ENCODE measurements at regions not wholly inside any gene's neighbourhood (a gene's known extent, or its start where the extent isn't known, plus 50 kb on each side); places are given as distances from the start of the nearest gene placed in this dataset.

- H3K9me3 Mint-ChIP-seq (ENCODE audit: low read depth, unreplicated experiment): no peaks in the 10 kb centered on the region
- H3K27me3 Mint-ChIP-seq (ENCODE audit: unreplicated experiment): peaks cover 17% of the 10 kb centered on the region
- no TSS peak for BruUV-seq (replicated peaks)
- no peak overlapping the region for H3K4me3 Mint-ChIP-seq (ENCODE audit: low read depth, unreplicated experiment)
- no peak overlapping the region for H3K27ac Mint-ChIP-seq (ENCODE audit: unreplicated experiment)
- intact Hi-C loops (cut with micrococcal nuclease; ENCODE audit: unreplicated experiment): no loop called here
- H3K36me3 Mint-ChIP-seq (ENCODE audit: insufficient read depth, unreplicated experiment): no peaks in the 10 kb centered on the region
- peaks cover 7% of the 10 kb centered on the region for H3K4me1 Mint-ChIP-seq (ENCODE audit: low read depth, unreplicated experiment)
- CTCF ChIA-PET: no interaction called here
- TF ChIP-seq CTCF (IDR thresholded peaks at IDR 0.05; ENCODE audit: unreplicated experiment): no peak
- no peak for DNase-seq
Observed at GRCh38 chr11:130551388-130551787, 102.9 kb downstream of the ADAMTS15 start.

- CTCF ChIA-PET: no interaction called here
- intact Hi-C loops (cut with micrococcal nuclease; ENCODE audit: unreplicated experiment): no loop called here
- Mint-ChIP-seq H3K4me1 (ENCODE audit: low read depth, unreplicated experiment) (peaks cover 7% of the 10 kb centered on the region), H3K36me3 (ENCODE audit: insufficient read depth, unreplicated experiment) (no peaks in the 10 kb centered on the region), H3K27me3 (ENCODE audit: unreplicated experiment) (peaks cover 17% of the 10 kb centered on the region), H3K4me3 (ENCODE audit: low read depth, unreplicated experiment) (no peak overlapping the region), H3K27ac (ENCODE audit: unreplicated experiment) (no peak overlapping the region), H3K9me3 (ENCODE audit: low read depth, unreplicated experiment) (no peaks in the 10 kb centered on the region)
- DNase-seq: no peak
- no peak for TF ChIP-seq CTCF (IDR thresholded peaks at IDR 0.05; ENCODE audit: unreplicated experiment)
- BruUV-seq (replicated peaks): no TSS peak
Observed at GRCh38 chr11:130553306-130553705, 104.9 kb downstream of the ADAMTS15 start.

- H3K27ac Mint-ChIP-seq (ENCODE audit: unreplicated experiment): no peak overlapping the region
- BruUV-seq (replicated peaks): no TSS peak
- no peak overlapping the region for H3K4me3 Mint-ChIP-seq (ENCODE audit: low read depth, unreplicated experiment)
- H3K4me1 Mint-ChIP-seq (ENCODE audit: low read depth, unreplicated experiment): peaks cover 7% of the 10 kb centered on the region
- no peak for TF ChIP-seq CTCF (IDR thresholded peaks at IDR 0.05; ENCODE audit: unreplicated experiment)
- CTCF ChIA-PET: no interaction called here
- peaks cover 17% of the 10 kb centered on the region for H3K27me3 Mint-ChIP-seq (ENCODE audit: unreplicated experiment)
- H3K36me3 Mint-ChIP-seq (ENCODE audit: insufficient read depth, unreplicated experiment): no peaks in the 10 kb centered on the region
- H3K9me3 Mint-ChIP-seq (ENCODE audit: low read depth, unreplicated experiment): no peaks in the 10 kb centered on the region
- DNase-seq: no peak
- intact Hi-C loops (cut with micrococcal nuclease; ENCODE audit: unreplicated experiment): no loop called here
Observed at GRCh38 chr11:130554241-130555055, 106.0 kb downstream of the ADAMTS15 start.

- no peak for DNase-seq
- intact Hi-C loops (cut with micrococcal nuclease; ENCODE audit: unreplicated experiment): no loop called here
- Mint-ChIP-seq H3K4me1 (ENCODE audit: low read depth, unreplicated experiment) (peaks cover 7% of the 10 kb centered on the region), H3K4me3 (ENCODE audit: low read depth, unreplicated experiment) (no peak overlapping the region), H3K27ac (ENCODE audit: unreplicated experiment) (no peak overlapping the region), H3K36me3 (ENCODE audit: insufficient read depth, unreplicated experiment) (no peaks in the 10 kb centered on the region), H3K27me3 (ENCODE audit: unreplicated experiment) (peaks cover 10% of the 10 kb centered on the region), H3K9me3 (ENCODE audit: low read depth, unreplicated experiment) (no peaks in the 10 kb centered on the region)
- TF ChIP-seq CTCF (IDR thresholded peaks at IDR 0.05; ENCODE audit: unreplicated experiment): no peak
- CTCF ChIA-PET: no interaction called here
- no TSS peak for BruUV-seq (replicated peaks)
Observed at GRCh38 chr11:130555251-130555841, 106.9 kb downstream of the ADAMTS15 start.

All from Calu3 (cell line).